HG03442 (cell line): ENCODE measurements at regions not wholly inside any gene's neighbourhood (a gene's known extent, or its start where the extent isn't known, plus 50 kb on each side); places are given as distances from the start of the nearest gene placed in this dataset.
"Not testable (repeated sequence)": the region's sequence is repeated elsewhere in the genome, so short reads cannot be mapped to it uniquely, and the experiment has no call there.

Experiments
- ATAC-seq: cut with Tn5 transposase; IDR thresholded peaks from one replicate; pipeline ENCODE4 v1.9.1; 2021; ENCODE audit warnings: mild to moderate bottlenecking, moderate library complexity; ENCODE audit not compliant: unreplicated experiment

GRCh38 chr1:65581119-65581518 lies 160.7 kb downstream of the LEPR start:
- no peak for ATAC-seq

- ATAC-seq: no peak
These were observed 163.9 kb downstream of the LEPR start for GRCh38 chr1:65584399-65584798.

- no peak for ATAC-seq
These were observed 169.8 kb downstream of the LEPR start for GRCh38 chr1:65590279-65590678.

DNA sequence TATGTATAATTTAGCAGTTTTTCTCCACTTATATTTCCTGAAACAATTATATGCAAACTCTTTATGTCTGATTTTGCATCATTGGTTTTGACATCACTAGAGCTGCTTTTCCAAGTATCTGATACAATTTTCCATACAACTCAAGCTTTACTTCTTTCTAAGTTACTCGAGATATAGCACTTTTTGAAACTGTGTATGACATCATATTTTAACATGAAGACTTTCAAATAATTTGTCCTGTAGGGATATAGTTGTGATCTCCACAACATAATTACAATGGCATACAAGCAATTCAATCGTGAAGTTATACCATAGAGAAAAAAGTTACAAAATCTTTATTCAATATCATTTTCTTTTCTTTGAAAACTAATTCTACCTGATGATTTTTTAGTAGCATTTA lies 173.0 kb downstream of the LEPR start:
- ATAC-seq: no peak

DNA sequence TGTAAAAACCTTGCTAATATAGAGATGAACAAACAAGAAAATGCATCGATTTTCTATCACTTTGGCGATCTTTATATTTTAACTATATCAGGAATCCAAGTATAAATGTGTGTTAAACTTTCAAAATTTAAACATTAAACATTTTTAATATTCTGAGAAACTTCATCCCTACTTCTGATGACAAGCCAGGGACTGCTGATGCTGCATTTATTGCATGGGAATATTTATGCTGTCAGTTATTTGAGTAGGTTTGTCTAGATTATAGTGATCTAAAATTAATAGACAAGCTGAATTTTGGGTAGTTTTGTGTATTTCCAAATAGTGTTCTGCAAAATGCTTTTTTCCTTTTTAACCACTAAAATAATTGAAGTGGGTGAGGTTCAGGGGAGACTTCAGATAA lies 175.3 kb downstream of the LEPR start:
- ATAC-seq: no peak

DNA sequence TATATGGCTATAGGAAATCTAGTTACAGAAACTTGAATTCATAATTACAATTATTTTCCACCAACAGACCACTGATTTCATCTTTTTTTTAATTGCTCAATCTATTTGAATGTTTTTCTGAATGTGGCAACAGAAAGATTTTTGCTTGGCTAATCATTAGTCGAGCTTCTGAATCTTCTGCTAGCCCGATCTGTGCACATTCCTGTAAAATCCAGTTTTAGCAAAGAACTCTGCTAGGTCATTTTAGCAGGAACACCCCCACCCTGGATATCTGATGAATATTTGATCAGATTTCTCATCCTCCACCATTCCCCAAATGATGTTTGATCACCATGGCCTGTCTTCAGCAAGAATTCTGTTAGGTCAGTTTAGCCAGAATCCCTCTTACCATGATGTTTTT lies 176.3 kb downstream of the LEPR start:
- no peak for ATAC-seq

- ATAC-seq: no peak
These were observed 185.2 kb downstream of the LEPR start for GRCh38 chr1:65605621-65606020.

DNA sequence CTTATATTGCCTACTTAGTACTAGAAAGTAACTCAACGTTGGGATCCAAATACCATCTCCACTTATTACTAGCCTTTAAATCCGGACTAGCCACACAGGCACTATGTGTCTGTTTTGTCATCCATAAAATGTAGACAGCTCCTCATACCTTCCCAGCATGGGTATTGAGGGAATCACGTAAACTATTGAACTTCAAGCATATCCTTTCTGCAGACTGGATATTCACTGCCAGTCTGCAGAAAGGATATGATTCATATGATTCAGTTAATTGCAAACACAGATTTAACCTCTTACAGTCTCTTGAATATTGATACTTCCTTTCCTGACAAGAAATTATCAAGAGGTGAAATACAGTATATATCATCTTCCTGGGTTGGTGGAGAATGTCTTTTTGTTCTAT lies 186.0 kb downstream of the LEPR start:
- ATAC-seq: no peak

GRCh38 chr1:65613884-65614283 lies 178.8 kb upstream of the PDE4B start:
- ATAC-seq: no peak

DNA sequence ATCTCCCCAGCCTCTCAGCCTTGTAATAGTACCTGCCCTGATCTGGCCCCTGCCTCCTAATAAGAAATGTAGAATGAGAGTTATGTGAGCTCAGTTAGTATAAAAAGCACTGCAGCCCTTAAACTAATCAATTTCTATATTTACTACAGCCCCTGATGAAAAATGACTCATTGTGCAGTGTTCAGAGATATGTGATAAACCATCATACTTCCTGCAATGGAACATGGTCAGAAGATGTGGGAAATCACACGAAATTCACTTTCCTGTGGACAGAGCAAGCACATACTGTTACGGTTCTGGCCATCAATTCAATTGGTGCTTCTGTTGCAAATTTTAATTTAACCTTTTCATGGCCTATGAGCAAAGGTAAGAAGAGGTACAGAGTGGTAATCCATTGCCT lies 176.8 kb upstream of the PDE4B start:
- ATAC-seq: no peak

- ATAC-seq: not testable (repeated sequence)
These were observed 171.0 kb upstream of the PDE4B start for GRCh38 chr1:65621721-65622120.

DNA sequence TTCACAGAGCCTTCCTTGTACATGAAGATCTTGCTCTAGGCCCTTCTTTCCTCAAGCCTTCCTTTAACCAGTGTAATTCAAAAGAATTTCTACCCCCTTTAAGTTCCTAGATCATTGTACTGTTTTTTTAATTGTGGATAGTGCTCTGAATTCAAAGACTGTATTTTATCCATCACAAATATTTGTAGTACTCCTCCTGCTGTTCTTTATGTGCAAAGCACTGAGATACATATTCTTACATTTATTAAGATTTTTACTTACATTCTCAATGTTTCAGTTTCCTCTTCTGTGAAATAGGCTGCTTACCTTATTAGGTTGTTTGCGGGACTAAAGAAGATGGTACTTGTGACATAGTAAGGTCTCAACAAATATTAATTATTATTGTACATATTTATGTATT lies 168.8 kb upstream of the PDE4B start:
- no peak for ATAC-seq

- no peak for ATAC-seq
These were observed 167.2 kb upstream of the PDE4B start for GRCh38 chr1:65625528-65625927.

- ATAC-seq: no peak
These were observed 166.7 kb upstream of the PDE4B start for GRCh38 chr1:65626003-65626402.

GRCh38 chr1:65629788-65630187 lies 162.9 kb upstream of the PDE4B start:
- ATAC-seq: no peak

DNA sequence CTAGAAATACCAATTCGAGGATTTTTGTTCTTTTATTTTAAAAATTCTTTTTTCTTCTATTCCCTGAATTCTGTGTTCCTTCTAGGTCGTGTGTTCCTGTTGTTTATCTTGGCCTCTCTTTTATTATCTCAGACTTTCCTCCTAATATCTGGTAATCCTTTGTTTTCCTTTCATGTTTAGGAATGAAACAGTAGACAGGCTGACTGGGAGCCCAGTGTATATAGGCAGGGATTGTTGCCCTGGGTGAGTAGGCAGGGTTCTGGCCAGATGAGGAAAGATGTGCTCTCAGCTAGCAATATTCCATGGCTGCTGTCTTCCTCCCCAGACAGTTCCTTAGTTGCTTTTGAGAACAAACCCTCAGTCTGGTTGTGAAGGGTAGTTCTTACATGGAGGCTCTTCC lies 161.8 kb upstream of the PDE4B start:
- ATAC-seq: no peak

DNA sequence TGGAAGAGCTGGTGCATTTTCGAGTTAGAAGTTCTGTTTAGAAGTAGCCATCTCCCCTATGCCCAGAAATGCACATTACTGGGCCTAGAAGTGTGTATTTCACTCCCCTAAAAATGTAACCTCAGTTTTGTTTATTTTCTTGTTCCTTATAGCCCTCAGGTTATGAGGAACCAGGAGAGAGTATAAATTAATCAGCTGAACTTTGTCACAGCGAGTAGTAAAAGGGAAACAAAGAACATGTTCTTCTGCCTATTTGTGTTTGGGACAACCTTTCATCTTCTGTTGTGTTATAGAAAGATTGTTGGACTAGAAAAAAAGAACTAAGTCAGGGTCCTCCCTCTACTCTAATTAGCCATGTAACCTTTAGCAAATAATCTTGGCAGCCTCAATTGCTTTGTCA lies 160.5 kb upstream of the PDE4B start:
- ATAC-seq: no peak

GRCh38 chr1:65640046-65640445 lies 152.6 kb upstream of the PDE4B start:
- no peak for ATAC-seq

GRCh38 chr1:65649185-65649584 lies 143.5 kb upstream of the PDE4B start:
- not testable (repeated sequence) for ATAC-seq

GRCh38 chr1:65650682-65651081 lies 142.0 kb upstream of the PDE4B start:
- no peak for ATAC-seq

DNA sequence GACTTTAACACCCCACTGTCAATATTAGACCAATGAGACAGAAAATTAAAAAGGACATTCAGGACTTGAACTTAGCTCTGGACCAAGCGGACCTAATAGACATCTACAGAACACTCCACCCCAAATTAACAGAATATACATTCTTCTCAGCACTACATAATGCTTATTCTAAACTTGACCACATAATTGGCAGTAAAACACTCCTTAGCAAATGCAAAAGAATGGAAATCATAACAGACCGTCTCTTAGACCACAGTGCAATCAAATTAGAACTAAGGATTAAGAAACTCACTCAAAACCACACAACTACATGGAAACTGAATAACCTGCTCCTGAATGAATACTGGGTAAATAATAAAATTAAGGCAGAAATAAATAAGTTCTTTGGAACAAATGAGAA lies 138.2 kb upstream of the PDE4B start:
- not testable (repeated sequence) for ATAC-seq

DNA sequence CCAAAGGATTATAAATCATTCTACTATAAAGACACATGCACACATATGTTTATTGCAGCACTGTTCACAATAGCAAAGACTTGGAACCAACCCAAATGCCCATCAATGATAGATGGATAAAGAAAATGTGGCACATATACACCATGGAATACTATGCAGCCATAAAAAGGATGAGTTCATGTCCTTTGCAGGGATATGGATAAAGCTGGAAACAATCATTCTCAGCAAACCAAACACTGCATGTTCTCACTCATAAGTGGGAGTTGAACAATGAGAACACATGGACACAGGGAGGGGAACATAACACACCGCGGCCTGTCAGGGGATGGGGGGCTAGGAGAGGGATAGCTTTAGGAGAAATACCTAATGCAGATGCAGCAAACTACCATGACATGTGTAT lies 135.1 kb upstream of the PDE4B start:
- ATAC-seq: not testable (repeated sequence)

GRCh38 chr1:65658122-65658521 lies 134.6 kb upstream of the PDE4B start:
- ATAC-seq: no peak

GRCh38 chr1:65668368-65668767 lies 124.3 kb upstream of the PDE4B start:
- no peak for ATAC-seq
